SU-DHL-6 (cell line): ENCODE measurements at regions not wholly inside any gene's neighbourhood (a gene's known extent, or its start where the extent isn't known, plus 50 kb on each side); places are given as distances from the start of the nearest gene placed in this dataset.

ENCODE experiments used
- EZH2phosphoT487 ChIP-seq: fragments of 200-600 bp; sonication (generic), shearing (Covaris generic); conservative IDR thresholded peaks from 2 replicates; pipeline ENCODE4 v1.6.1; 2018; ENCODE audit warnings: mild to moderate bottlenecking, antibody characterized with exemption, low read length, moderate library complexity, mixed read lengths
- TF ChIP-seq, protein P1 (sequence below): fragments of 200-600 bp; sonication (generic); IDR thresholded peaks from one replicate; pipeline ENCODE4 v1.5.1; 2017; ENCODE audit warnings: antibody characterized with exemption, mild to moderate bottlenecking, low read length, moderate library complexity; ENCODE audit not compliant: insufficient read depth, poor library complexity, severe bottlenecking

GRCh38 chr16:66223176-66223780 lies 143.2 kb upstream of the CDH5 start:
- TF ChIP-seq, protein P1, sequence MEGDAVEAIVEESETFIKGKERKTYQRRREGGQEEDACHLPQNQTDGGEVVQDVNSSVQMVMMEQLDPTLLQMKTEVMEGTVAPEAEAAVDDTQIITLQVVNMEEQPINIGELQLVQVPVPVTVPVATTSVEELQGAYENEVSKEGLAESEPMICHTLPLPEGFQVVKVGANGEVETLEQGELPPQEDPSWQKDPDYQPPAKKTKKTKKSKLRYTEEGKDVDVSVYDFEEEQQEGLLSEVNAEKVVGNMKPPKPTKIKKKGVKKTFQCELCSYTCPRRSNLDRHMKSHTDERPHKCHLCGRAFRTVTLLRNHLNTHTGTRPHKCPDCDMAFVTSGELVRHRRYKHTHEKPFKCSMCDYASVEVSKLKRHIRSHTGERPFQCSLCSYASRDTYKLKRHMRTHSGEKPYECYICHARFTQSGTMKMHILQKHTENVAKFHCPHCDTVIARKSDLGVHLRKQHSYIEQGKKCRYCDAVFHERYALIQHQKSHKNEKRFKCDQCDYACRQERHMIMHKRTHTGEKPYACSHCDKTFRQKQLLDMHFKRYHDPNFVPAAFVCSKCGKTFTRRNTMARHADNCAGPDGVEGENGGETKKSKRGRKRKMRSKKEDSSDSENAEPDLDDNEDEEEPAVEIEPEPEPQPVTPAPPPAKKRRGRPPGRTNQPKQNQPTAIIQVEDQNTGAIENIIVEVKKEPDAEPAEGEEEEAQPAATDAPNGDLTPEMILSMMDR = no peak
- TF ChIP-seq EZH2phosphoT487 = no peak
